ENCODE measurements at regions not wholly inside any gene's neighbourhood (a gene's known extent, or its start where the extent isn't known, plus 50 kb on each side); places are given as distances from the start of the nearest gene placed in this dataset.

GRCh38 chr5:61805101-61805500 lies 473.0 kb downstream of the ZSWIM6 start:
- no peak overlapping the region for H3K4me3 ChIP-seq
- no peak for DNase-seq
- intact Hi-C loops (cut with DNase I; ENCODE audit: low total_unique reads) = no loop called here
- no peaks in the 10 kb centered on the region for H3K27me3 ChIP-seq
- H3K9me3 ChIP-seq = no peaks in the 10 kb centered on the region
- peaks cover 0 to 5% (median 2%) of the 10 kb centered on the region in 4 donors for H3K4me1 ChIP-seq
- TF ChIP-seq CTCF (IDR thresholded peaks at IDR 0.05) = no peak
- no peaks in the 10 kb centered on the region for H3K36me3 ChIP-seq
- no peak overlapping the region for H3K27ac ChIP-seq

- peaks cover 0 to 5% (median 2%) of the 10 kb centered on the region in 4 donors for H3K4me1 ChIP-seq
- no peaks in the 10 kb centered on the region for H3K36me3 ChIP-seq
- no peak for TF ChIP-seq CTCF (IDR thresholded peaks at IDR 0.05)
- no peaks in the 10 kb centered on the region for H3K9me3 ChIP-seq
- intact Hi-C loops (cut with DNase I; ENCODE audit: low total_unique reads) = no loop called here
- no peak overlapping the region for H3K4me3 ChIP-seq
- H3K27me3 ChIP-seq = no peaks in the 10 kb centered on the region
- H3K27ac ChIP-seq = no peak overlapping the region
- no peak for DNase-seq
Observed at GRCh38 chr5:61806491-61807020, 474.5 kb downstream of the ZSWIM6 start.

- H3K27me3 ChIP-seq = no peaks in the 10 kb centered on the region
- no peak for TF ChIP-seq CTCF (IDR thresholded peaks at IDR 0.05)
- no peak overlapping the region for H3K27ac ChIP-seq
- no peak overlapping the region for H3K4me3 ChIP-seq
- no peaks in the 10 kb centered on the region for H3K9me3 ChIP-seq
- DNase-seq = no peak
- H3K4me1 ChIP-seq = peaks cover 0 to 5% (median 2%) of the 10 kb centered on the region in 4 donors
- H3K36me3 ChIP-seq = no peaks in the 10 kb centered on the region
- intact Hi-C loops (cut with DNase I; ENCODE audit: low total_unique reads) = no loop called here
Observed at GRCh38 chr5:61808091-61808490, 476.0 kb downstream of the ZSWIM6 start.

- Histone ChIP-seq H3K9me3 (no peaks in the 10 kb centered on the region), H3K27me3 (no peaks in the 10 kb centered on the region), H3K4me1 (peaks cover 0 to 5% (median 2%) of the 10 kb centered on the region in 4 donors), H3K36me3 (no peaks in the 10 kb centered on the region), H3K27ac (no peak overlapping the region), H3K4me3 (no peak overlapping the region)
- intact Hi-C loops (cut with DNase I; ENCODE audit: low total_unique reads) = no loop called here
- no peak for DNase-seq
- TF ChIP-seq CTCF (IDR thresholded peaks at IDR 0.05) = no peak
Observed at GRCh38 chr5:61808909-61809308, 476.9 kb downstream of the ZSWIM6 start.

- no peak overlapping the region for H3K27ac ChIP-seq
- intact Hi-C loops (cut with DNase I; ENCODE audit: low total_unique reads) = no loop called here
- no peak for DNase-seq
- H3K27me3 ChIP-seq = no peaks in the 10 kb centered on the region
- peaks cover 0 to 5% (median 2%) of the 10 kb centered on the region in 4 donors for H3K4me1 ChIP-seq
- H3K36me3 ChIP-seq = no peaks in the 10 kb centered on the region
- no peaks in the 10 kb centered on the region for H3K9me3 ChIP-seq
- no peak overlapping the region for H3K4me3 ChIP-seq
- TF ChIP-seq CTCF (IDR thresholded peaks at IDR 0.05) = no peak
Observed at GRCh38 chr5:61809651-61810050, 477.6 kb downstream of the ZSWIM6 start.

GRCh38 chr5:61811052-61811451 lies 479.0 kb downstream of the ZSWIM6 start:
- Histone ChIP-seq H3K27me3 (no peaks in the 10 kb centered on the region), H3K4me1 (no peaks in the 10 kb centered on the region), H3K4me3 (no peak overlapping the region), H3K9me3 (no peaks in the 10 kb centered on the region), H3K36me3 (no peaks in the 10 kb centered on the region), H3K27ac (no peak overlapping the region)
- intact Hi-C loops (cut with DNase I; ENCODE audit: low total_unique reads) = no loop called here
- no peak for DNase-seq
- TF ChIP-seq CTCF (IDR thresholded peaks at IDR 0.05) = no peak
